Stimulated activated CD4-positive, alpha-beta T cell treated with anti-CD3 and anti-CD28 coated beads, Interleukin-4, amount 100 ng/mL, for 1 hour (primary cell): ENCODE measurements at regions not wholly inside any gene's neighbourhood (a gene's known extent, or its start where the extent isn't known, plus 50 kb on each side); places are given as distances from the start of the nearest gene placed in this dataset.

Experiments used
- DNase-seq: peaks from one replicate; pipeline ENCODE4 v3.0.0-alpha.2; 2020

- no peak for DNase-seq
These were observed 428.5 kb downstream of the IRS2 start for GRCh38 chr13:109357751-109358471.

- DNase-seq: no peak
These were observed 430.4 kb downstream of the IRS2 start for GRCh38 chr13:109355875-109356434.

DNA sequence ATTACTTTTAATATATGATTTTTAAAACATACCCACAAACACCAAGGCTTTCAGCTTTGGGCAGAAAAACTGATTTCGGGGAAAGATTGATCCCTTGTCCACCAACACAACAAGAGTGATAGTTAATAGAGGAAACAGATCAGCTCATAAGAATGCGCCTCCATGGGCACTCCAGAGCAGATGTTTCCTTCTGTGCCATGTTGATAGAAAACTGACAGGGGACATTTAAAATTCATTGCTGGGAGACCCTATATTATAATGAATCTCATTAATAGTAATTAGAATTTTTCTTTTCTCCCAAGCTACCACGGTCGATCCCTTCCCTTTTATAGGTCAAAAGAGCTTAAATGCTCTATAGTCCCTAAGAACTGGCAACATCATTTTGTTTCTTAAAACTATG is 431.2 kb downstream of the IRS2 start:
- no peak for DNase-seq

GRCh38 chr13:109351236-109351635 is 435.1 kb downstream of the IRS2 start:
- no peak for DNase-seq

GRCh38 chr13:109348519-109349258 is 437.7 kb downstream of the IRS2 start:
- no peak for DNase-seq

DNA sequence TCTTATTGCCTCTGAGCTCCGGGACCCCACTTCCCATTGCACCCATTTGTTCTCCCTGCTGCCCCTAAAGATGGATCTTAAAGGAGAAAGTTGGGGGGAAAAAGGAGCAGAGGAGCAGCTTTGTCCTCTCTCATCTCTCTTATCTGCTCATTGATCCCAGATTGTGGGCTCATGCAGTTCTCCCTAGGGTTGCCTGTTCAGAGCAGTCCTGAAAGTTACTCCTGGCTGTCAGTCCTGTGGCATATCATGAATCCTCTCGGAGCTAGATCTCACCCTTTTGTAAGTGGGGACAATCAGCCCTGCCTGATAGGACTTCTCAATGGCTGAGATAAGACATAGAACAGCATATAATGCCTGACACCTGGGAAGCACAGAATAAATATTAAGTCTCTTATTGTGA is 440.3 kb downstream of the IRS2 start:
- DNase-seq: no peak

- DNase-seq: no peak
These were observed 440.9 kb downstream of the IRS2 start for GRCh38 chr13:109345433-109345941.

DNA sequence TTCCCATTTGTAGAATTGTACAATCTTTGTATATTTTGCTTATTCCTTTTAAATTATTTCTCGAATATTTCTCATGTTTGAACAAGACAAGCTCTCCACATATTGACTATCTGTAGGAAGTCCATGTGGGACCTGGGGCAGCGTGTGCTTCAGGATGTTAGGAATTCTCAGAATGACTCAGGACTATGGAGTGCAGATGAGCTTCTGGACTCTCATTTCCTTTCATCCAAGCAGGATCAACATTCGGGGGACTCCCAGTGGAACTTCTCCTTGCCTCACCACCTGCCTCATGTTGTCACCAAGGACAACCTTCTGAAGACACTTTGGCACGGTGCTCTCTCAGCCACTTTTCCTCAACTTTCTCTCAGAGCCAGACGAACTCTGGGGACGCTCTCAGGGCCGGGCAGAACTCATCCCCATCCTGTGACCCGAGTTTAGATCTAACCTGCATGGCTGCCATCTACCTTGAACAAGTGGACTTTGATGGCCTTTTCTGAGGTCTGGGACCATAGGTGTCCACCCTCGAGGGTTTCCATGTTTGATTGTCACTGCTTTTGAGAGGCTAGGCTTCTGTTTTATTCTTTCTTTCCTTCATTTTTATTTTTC is 441.7 kb downstream of the IRS2 start:
- no peak for DNase-seq

DNA sequence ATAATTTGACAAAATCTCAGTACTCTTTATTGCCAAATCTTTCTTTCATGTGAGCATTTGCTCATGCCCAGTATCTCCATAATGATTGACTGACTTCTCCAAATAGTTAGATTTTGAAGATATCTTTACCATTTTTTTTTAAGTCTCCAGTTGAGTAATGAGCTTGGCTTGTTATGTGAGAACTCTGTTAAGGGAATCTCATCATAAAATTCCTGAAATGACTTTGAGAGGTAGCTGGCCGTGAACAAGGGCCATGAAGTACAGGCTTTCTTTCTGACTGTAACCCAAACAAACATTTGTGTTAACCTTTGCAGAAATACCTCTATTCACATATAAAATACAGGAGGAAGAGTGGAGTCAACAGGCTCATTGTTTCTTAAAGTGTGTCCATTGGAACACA is 449.7 kb downstream of the IRS2 start:
- DNase-seq: no peak

GRCh38 chr13:109333893-109334651 is 452.3 kb downstream of the IRS2 start:
- no peak for DNase-seq

DNA sequence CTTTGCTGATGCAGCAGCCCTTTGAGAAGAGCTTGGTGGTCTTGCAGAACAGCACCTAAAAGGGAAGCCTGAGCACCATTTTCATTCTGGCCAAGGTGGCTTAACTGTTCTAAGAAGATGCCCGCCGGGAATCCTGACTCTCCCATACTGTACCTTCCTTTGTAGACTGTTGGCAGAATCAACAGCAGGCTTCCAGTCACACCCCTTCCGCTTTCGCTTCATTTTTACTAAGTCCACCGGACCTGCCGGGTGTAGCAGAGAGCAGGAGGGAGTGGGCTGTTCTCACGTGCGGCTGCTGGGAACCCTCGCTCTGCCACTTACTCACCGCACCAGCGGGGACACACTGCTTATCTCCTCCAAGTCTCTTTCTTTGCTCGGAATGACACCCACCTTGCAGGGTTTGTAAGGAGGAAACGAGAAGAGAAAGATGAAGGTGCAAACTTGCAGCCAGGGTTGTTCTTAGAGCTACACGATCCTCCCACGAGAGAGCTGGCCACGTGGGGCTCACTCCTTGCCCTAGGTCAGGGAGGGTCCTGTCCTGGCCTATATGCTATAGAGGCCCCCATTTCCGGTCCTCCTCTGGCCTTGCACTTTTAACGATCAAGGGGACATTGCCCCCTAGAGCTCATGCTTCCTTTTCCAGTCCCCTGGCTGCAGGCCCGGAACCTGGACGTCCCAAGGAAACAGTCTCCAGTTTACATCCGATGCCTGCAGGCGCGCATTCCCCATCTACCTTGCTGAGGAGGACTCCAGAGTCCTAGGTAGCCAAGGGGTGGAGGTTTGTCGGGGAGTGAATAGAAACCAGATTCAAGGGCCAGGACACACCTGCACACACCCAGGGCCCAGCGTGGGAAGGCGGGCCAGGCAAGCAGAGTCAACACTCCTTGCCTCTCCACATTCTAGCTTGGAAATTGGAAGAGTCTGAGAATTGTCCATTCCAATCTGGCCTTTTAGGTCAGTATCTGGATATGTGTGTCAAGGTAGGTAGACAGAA is 453.6 kb downstream of the IRS2 start:
- DNase-seq: no peak

DNA sequence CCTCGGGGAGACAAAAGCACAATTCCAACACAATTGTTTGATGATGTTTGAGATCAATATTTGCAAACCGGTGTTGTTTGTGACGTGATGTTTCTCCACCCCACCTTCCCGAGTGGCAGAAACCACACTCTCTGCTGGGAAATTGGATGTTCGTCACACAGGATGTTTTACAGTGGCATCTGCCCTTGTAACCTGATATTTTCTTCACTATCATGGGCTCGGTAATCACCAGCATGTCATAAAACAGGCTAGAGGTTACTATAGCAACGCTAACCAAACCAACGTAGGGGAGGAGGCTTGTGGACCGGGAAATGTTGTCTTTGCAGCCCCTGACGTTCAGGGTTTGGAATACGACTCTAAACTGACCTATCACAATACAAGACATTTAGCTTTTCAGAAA is 454.5 kb downstream of the IRS2 start:
- DNase-seq: no peak

DNA sequence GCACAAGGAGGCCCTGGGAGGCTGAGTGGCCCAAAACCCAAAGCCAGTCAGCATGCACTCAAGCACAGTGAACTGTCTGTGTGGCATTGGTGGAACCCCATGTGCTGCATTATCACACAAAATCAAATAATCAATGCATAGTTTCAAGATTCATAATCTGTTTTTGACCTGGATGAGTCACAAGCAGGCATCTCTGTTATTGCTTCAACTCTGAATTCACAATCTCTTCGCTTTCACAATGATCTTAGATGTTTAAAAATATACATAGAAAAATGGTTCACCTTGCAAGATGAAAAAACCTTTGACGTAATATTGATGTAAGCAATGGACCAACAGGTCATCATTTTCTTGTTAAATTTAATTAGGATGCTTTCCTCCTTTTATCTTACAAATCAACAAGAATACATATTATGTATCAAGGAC is 455.4 kb downstream of the IRS2 start:
- DNase-seq: no peak

DNA sequence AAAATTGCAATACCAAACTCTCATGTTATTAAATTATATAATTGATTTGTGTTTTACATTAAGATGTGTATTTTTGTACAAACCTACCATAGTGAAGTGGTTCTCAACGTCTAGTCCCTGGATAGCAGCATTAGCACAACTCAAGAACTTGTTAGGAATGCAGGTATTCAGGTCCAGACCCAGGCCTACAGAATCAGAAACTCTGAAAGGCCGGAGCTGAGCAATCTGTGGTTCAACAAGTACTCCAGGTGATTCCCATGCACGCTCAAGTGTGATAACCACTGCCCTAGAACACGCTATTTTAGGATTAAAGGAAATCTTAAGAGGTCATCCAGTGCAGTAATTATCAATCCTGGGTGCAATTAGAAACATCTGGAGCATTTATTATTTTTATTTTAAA is 456.3 kb downstream of the IRS2 start:
- no peak for DNase-seq

DNA sequence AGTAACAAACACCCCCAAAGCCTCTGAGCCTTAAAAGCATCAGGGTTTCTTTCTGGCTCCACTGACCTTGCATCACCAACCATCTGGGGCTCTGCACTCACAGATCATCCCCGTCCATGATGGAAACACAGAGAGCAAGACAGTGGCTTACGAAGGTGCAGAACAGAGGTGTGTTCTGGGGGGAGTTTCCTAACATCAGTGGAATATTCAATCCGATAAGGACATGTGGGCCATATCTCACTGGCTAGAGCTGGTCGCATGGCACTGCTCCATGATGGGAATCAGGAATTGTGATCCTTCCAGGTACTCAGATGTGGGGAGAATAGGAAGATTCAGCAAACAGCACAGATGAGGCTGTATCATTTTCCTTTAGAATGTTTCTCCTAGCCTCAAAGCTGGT is 457.2 kb downstream of the IRS2 start:
- DNase-seq: no peak

- no peak for DNase-seq
These were observed 459.8 kb downstream of the IRS2 start for GRCh38 chr13:109326601-109327000.

DNA sequence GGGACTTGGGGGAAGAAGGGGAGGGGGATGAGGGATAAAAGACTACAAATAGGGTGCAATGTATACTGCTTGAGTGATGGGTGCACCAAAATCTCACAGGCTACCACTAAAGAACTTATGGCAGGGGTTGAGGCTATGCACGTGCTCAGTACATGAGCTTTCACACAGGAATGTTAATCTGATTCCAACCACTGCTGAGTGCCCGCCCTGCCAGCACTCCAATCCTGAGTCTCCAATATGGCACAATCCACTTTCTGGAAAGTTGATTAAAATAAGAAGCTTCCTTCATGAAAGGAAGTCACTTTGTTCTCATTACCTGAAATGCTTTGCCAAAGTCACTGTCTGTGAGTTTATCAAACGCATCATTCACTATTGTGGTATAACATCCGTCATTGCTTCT is 463.0 kb downstream of the IRS2 start:
- no peak for DNase-seq

- no peak for DNase-seq
These were observed 467.3 kb downstream of the IRS2 start for GRCh38 chr13:109318945-109319590.

DNA sequence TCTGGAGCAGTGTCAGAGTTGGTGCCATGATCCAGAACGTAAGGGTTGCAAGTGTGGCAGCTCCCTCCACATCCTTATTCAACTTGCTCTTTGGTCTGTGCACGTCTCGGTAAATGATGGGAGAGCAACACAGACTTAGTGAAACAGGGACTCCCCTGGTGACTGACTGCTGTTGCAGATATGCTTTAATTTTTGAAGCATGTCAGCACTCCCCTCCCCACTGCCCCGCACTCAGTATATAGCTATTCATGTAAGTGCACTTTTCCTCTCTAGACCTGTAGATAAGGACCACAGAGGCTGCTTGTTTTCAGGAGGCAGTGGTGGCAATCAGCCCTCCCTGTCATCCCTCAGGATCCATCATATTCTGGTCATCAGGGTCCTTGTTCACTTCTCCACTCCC is 470.9 kb downstream of the IRS2 start:
- no peak for DNase-seq

DNA sequence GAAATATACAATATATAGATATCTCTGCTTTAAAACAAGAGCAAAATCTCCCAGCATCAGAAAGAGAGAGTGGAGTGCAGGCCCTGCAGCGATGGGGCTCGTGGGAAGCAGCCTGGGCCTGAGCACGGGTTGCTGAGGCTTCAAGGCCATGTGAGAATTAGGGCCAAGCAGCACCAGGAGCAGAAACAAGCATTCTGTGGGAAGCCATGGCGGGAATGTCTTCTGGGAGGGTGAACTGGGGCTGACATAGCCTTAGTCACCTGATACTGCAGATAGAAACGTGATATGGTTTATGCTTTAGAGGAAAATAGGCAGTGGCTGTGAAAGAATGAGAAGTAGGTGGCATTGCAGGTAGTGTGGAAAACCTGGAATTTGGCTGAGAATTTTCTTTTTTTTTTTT is 472.3 kb downstream of the IRS2 start:
- no peak for DNase-seq

DNA sequence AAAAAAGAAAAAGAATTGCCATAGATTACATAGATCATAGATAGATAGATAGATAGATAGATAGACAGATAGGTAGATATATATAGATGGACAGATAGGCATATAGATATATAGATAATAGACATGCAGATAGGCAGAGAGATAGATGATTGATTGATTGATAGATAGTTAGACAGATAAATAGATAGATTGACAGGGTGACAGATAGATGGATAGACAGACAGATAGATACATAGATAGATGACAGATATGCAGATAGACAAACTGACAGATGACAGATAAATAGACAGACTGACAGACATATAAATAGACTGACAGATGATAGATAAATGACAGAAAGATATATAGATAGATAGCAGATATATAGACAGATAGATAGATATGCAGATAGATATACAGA is 474.0 kb downstream of the IRS2 start:
- DNase-seq: no peak
